HG02759 (cell line): ENCODE measurements at regions not wholly inside any gene's neighbourhood (a gene's known extent, or its start where the extent isn't known, plus 50 kb on each side); places are given as distances from the start of the nearest gene placed in this dataset.
A peak's percentile ranks its signal among the peaks of the same experiment; 100 is the strongest.
"Not testable (repeated sequence)": the region's sequence is repeated elsewhere in the genome, so short reads cannot be mapped to it uniquely, and the experiment has no call there.

ENCODE experiments used
- ATAC-seq: cut with Tn5 transposase; IDR thresholded peaks from one replicate; pipeline ENCODE4 v1.9.1; 2021; ENCODE audit warnings: mild to moderate bottlenecking, moderate library complexity; ENCODE audit not compliant: unreplicated experiment

GRCh38 chr6:142633317-142633716 lies 311.7 kb downstream of the HIVEP2 start:
- ATAC-seq: no peak

DNA sequence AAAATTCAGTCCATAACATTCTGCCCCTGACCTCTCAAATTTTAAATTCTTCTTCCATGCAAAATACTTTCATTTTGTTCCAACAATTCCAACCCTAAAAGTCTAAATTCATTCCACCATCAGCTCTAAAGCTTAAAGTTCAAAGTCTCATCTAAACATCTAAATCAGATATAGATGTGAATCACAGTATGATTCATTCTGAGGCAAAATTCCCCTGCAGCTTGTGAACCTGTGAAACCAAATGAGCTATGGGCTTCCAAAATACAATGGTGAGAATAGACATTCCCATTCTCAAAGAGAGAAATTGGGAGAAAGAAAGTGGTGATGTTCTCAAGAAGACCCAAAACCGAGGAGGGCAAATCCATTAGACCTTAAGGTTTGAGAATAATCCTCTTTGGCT lies 309.8 kb downstream of the HIVEP2 start:
- no peak for ATAC-seq

GRCh38 chr6:142637624-142638351 lies 307.2 kb downstream of the HIVEP2 start:
- ATAC-seq: no peak

DNA sequence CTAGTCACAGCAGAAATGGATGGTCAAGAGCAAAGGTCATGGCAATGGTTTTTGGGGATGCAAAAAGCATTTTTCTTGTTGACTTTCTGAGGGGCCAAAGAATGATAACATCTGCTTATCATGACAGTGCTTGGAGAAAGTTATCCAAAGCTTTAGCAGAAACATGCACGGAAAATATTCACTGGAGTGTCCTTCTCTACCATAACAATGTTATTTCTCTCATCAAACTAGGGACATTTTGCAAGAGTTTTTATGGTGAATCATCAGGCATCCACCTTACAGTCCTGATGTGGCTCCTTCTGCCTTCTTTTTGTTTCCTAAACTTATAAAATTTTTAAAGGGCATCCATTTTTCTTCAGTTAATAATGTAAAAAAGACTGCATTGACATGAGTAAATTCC lies 302.3 kb downstream of the HIVEP2 start:
- ATAC-seq: no peak

DNA sequence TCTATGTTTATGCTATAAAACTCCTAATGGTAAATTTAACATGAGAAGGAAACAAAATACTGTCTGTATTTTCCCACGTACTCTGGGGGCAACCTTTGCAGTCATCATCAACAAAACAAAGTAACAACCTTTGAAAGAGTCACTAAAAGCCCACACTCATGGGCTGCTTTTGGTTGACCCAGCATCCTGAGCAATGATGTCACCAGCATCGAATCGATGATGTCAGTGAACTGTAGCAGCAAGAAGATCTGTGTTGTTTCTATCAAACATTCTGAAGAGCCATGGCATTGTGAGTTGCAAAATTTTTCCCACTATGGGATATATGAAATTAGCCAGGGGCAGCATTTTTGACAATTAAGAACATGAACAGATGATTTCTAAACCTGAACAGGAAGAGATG lies 300.1 kb downstream of the HIVEP2 start:
- no peak for ATAC-seq

GRCh38 chr6:142645663-142646062 lies 299.3 kb downstream of the HIVEP2 start:
- ATAC-seq: no peak

GRCh38 chr6:142647449-142648035 lies 297.4 kb downstream of the HIVEP2 start:
- no peak for ATAC-seq

- no peak for ATAC-seq
These were observed 296.9 kb downstream of the HIVEP2 start for GRCh38 chr6:142648036-142648451.

DNA sequence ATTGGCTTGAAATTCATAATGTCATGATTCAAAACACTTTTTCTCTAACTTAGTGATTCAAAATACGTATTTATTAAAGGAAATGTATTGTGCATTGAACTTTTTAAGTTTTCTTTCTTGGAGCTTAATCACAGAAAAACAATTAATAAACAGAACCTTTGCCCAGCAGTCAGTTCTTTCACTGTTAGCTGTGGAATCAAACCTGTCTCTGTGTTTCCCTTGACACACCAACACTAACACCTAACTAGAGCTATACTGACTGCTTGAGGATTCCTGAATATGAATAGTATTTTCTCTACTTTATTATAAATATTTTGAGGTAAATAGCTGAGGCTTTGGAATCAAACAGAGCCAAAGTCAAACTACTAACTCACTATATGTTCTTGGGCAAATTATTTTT lies 296.4 kb downstream of the HIVEP2 start:
- ATAC-seq: no peak

- ATAC-seq: not testable (repeated sequence)
These were observed 295.3 kb downstream of the HIVEP2 start for GRCh38 chr6:142649438-142650234.

DNA sequence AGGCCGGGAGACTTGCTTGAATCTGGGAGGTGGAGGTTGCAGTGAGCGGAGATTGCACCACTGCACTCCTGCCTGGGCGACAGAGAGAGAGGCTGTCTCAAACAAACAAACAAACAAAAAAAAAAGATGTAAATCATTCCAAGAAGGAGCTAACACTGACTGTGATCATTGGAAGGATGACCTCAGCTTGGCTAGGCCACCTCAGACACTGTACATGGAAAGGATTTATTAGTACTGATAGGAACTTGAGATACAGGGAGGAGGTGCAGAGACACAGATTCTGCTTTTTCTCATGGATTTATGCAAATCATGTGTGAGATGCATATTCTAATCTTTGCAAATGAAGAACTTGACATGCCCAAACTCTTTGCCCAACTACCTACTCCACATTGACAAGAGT lies 293.6 kb downstream of the HIVEP2 start:
- no peak for ATAC-seq

GRCh38 chr6:142653710-142654420 lies 291.1 kb downstream of the HIVEP2 start:
- no peak for ATAC-seq

- no peak for ATAC-seq
These were observed 285.3 kb downstream of the HIVEP2 start for GRCh38 chr6:142659661-142660060.

- ATAC-seq: no peak
These were observed 279.6 kb downstream of the HIVEP2 start for GRCh38 chr6:142665393-142665792.

GRCh38 chr6:142666599-142667185 lies 278.3 kb downstream of the HIVEP2 start:
- no peak for ATAC-seq

DNA sequence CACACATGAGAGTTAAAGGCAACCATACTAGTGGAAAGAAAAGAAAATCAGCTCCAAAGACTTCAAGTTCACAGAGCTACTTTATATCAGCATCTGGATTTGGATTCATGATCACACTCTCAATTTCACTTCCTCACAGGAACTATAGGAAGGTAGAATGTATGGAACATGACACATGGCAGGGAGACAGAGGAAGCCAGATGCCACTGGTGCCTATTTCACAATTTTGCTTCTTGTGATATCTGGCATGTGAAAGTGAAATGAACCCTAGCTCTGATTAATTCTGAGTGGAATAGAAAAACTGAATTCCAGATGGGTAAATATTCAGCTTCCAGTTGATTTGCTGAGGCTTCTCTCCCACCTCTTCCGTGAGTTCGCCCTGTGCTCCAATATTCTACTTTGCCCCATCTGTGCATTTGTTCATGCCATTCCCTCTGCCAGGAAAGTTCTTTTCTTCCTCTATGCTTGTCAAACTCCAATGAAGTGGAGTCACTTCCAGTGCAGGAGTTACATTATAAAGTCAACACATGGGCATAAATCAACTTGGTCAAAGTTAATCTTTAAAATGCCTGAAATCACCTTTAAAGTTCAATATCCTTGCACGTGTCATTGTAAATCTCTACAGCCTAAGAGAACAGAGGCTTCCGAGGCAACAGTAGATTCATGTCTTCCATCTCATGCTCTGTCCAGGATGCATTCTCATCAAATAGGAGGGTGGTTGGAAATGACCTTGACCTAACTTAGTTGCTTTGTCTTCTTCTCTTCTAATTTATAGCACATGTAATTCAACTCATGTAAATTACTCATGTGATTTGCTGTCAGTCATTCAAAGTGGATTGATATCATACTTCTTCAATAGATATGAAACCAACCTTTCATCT lies 275.3 kb downstream of the HIVEP2 start:
- ATAC-seq: no peak

GRCh38 chr6:142671791-142672190 lies 273.2 kb downstream of the HIVEP2 start:
- ATAC-seq: peak; percentile 83

DNA sequence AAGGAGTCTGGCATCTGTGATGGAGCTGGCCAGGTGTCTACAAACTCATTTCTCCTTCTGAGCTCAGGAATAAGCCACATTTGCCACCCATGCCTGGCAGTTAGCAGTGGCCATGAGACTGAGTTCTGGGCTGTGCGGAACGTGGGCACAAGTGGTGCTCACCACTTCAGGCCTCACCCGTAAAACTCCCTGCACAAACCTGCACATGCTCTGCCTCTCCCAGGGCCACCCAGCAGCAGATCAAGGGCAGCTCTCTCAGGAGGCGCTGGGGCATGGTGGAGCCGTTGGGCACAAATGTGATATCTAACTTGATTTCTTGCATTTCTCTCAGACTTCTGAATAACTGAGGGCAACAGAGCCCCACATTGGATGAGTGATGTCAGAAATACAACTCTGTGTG lies 269.5 kb downstream of the HIVEP2 start:
- no peak for ATAC-seq

- no peak for ATAC-seq
These were observed 268.9 kb downstream of the HIVEP2 start for GRCh38 chr6:142676027-142676443.

GRCh38 chr6:142676647-142677192 lies 268.3 kb downstream of the HIVEP2 start:
- no peak for ATAC-seq
